ENCODE measurements at regions not wholly inside any gene's neighbourhood (a gene's known extent, or its start where the extent isn't known, plus 50 kb on each side); places are given as distances from the start of the nearest gene placed in this dataset.

DNA sequence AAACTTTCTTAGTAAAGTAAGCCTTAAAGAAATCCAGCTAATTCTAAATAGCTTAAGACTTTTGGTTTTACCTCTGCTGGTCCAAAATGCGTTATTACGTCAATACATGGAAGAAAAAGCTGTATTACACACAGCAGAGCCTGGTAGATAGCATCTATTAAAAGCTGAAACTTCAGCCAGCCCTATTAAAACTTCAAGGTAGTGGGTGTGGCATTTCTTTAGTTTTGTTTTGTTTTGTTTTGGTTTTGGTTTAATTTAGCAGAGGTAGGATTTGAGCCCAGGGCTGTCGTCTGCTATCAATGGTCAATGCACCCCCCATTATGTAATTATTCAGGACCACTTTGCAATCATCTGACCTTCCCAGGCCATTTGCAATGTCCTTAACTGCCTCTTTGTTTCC is 318.4 kb upstream of the MAF start:
- FAIRE-seq (no peak), DNase-seq (ENCODE audit: insufficient read length, low spot score) (no peak)

DNA sequence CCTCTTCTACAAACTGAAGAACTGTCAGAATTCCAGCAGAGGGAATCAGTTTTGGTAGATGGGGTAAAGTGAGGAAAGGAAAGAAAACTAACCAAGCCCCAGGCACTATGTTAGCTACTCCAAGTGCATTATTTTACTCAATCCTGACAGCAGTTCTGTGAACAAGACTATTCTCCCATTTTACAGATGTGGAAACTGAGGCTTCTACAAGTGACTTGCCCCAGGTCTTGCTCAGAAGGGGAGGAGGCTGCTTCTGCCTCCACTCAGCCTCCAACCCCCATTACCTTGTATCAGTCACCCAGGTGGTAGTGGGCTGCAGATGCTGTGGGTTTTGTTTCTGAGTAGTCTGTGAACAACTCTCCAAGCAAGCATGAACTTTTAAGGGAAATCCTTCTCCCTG is 315.2 kb upstream of the MAF start:
- FAIRE-seq (no peak), DNase-seq (ENCODE audit: insufficient read length, low spot score) (no peak)

DNA sequence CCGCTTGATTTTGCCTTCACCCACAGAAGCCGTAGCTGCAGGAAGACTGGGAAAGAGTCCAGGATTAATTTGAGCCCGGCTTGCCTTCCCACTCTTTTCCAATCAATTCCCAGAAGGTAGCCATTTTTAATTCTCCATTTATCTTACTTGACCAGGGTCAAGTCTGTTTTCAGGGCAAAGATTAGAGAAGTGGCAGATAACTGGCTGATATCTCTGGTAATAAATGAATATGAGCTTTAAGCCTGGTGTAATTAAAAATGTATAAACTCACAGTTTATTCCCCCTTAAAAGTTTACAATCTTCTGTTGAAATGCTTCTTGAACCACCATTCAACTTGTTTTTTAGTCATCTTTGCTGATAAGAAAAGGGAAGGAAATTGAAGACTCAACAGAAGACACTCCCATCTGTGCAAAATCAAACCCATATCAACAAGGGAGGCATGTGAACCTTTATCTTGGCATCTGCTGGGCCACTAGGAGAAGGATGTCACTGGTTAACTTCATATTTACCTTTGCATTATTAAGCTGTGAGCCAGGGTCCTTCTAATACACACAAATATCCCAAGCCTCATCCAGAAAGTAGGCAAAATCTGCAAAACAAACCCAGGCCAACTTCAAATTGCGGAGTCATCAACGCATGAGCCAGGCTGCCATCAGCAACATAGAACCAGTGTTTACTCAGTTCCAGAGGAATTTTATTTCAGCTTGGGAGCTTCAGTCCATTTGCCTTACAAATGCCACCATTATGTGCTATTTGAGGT is 314.6 kb upstream of the MAF start:
- FAIRE-seq (no peak), DNase-seq (ENCODE audit: insufficient read length, low spot score) (no peak)

DNA sequence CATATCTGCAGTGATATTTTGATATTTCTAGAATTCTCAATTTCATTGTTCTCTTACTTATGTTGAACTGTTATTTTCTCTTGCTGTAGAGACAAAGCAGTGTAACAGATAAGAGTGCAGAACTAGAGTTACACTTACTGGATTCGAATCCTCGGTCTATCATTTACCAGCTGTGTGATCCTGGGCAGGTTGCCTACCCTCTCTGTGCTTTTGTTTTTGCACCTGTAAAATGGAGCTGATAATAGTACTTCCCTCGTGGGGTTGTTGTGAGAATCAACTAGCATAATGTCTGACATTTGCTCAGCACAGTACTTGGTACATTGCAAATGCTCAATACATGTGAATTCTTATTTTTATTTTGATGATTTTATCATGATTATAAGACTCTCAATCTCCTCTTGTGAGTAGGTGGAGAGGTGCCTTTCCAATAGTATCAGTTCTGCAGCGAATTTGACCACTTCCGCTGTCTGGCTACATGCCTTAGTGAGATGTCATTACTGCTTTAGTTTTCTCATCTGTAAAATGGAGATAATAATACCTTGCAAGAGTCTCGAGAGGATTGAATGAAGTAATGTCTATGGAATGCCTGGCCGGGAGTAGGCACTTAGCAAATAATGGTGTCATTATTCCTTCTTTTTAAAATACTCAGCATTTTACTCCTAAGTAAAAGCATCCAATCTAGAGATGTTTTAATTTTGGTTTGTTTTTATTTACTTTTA is 312.2 kb upstream of the MAF start:
- FAIRE-seq (no peak), DNase-seq (ENCODE audit: insufficient read length, low spot score) (no peak)

DNA sequence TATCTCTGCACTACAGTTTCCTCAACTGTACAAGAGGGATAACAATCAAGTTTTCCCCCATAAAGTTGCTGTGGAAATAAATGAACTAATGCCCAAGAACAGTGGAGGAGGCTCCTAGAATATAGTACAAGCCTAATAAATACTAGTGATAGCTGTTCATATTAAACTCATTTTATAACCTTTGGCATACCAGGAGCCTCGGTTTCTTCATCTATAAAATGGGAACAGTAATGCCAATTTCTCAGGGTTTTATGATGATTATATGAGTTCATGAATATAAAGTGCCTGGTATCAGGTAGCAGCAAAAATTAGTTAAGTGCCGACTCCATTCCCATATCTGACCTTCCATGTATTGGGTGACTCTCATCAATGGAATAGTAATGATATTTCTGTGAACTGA is 311.1 kb upstream of the MAF start:
- no peak for DNase-seq (ENCODE audit: insufficient read length, low spot score)
- FAIRE-seq, result no peak

DNA sequence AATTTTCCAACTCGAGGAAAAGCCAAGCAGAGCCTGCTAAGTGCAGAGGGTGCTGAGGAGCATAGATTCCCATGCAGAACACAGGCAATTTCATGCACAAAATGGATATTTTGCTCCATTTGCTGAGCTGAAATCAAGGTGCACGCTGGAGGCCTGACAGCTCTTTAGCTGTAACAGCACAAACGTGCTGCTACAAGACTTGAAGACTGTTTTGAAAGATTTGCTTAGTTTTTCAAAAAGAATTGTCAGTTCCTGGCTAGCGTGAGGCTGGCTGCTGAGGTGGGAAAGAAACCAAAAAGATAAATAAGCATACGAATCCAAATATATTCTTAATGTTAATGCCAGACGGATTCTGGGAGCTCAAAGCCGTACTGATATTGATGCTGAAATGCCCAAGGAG is 309.0 kb upstream of the MAF start:
- no peak for FAIRE-seq

DNA sequence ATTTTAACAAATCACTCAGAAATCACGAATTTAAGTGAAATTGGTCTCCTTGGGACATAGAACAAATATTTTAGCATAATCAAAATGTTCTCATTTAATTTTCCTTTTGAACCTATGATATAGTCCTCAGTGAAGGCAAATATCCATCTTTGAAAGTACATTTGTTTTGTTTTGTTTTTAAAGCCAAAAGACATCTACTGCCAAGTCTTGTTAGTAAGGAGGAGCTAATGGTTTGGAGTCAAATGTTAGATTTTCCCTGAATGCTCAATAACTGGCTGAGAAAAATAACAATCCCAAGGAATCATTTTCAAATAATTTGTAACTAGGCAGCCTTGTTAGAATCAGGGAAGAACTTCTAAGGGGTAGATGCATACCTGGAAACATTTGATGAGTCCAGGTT is 302.9 kb upstream of the MAF start:
- DNase-seq (ENCODE audit: insufficient read length, low spot score), result no peak
- no peak for FAIRE-seq

More for the DNA sequence above, 309.0 kb upstream of the MAF start:
- no peak for DNase-seq (ENCODE audit: insufficient read length, low spot score)

DNA sequence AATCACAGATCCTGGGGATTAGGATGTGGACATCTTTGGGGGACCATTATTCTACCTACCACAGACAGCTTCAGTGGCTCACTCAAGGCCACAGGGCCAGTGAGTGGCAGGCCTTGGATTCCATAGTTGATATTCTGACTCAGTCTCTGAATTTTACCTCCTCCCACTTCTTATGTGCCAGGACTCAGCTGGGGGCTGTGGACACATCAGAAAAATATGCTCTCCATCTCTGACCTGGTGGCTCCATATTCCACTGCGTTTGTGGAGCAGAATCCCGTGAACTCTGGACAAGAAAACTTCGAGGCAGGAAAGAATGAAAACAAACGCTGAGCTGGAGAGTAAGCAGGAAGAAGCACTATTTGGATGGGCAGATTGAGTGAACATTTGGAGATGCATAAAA is 301.8 kb upstream of the MAF start:
- no peak for FAIRE-seq
- no peak for DNase-seq (ENCODE audit: insufficient read length, low spot score)

DNA sequence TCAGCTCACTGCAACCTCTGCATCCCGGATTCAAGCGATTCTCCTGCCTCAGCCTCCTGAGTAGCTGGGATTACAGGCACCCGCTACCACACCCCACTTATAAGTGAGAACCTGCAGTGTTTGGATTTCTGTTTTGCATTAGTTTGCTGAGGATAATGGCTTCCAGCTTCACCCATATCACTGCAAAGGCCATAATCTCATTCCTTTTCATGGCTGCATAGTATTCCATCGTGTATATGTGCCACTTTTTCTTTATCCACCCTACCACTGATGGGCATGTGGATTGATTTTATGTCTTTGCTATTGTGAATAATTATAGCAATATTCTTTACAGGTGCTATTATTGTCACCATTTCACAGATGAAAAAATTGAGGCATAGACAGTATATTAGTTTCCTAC is 301.0 kb upstream of the MAF start:
- FAIRE-seq (no peak), DNase-seq (ENCODE audit: insufficient read length, low spot score) (no peak)

DNA sequence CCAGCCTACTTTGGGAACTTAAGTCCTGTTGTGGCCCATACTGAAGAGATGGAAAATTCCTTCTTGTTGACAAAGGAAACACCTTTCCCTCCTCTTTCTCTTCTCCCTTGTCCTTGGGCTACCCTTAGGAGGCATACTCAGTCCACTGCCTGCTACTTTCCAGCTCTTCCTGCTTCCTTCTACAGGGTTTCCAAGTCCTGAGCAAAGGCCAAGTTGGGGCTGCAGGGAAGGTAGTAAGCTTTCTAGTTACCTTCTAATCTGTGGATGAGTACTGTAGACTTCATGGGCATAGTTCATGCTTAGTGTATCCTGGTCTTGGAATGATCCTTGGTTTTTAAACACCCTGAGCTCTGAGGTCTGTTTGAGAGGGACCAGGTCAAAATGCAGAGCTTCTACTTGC is 299.2 kb upstream of the MAF start:
- DNase-seq (ENCODE audit: insufficient read length, low spot score), result no peak

DNA sequence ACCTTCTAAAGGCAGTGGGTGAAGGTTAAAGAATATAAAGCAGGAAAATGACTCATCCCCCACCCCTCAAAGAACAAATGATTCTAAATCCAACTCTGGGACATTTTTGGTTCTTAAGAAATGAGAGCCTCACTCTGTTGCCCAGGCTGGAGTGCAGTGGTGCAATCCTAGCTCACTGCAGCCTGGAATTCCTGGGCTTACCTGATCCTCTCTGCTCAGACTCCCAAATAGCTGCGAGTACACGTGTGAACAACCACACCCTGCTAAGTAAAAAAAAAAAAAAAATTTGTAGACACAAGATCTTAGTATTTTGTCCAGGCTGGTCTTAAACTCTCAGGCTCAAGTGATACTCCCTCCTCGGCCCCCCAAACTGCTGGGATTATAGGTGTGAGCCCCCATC is 298.8 kb upstream of the MAF start:
- FAIRE-seq, result no peak
- no peak for DNase-seq (ENCODE audit: insufficient read length, low spot score)

More for the DNA sequence above, 299.2 kb upstream of the MAF start:
- FAIRE-seq, result no peak

DNA sequence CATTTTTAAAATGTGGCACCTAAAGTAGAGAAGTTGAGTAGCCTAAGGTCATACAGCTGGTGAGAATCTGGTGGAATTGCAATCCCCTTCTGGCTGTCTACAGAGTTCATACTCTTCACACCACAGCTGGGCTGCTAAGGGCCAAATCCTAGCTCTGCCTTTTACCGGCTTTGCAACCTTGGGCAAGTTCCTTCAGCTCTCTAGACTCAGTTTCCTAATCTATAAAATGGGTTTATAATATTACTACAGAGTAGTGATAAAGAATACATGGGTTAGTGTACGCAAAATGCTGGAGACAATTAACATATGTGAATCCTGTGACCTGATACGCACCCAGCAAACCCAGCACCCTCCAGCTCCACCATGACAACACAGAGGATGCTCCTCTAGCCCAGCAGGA is 298.2 kb upstream of the MAF start:
- FAIRE-seq (no peak), DNase-seq (ENCODE audit: insufficient read length, low spot score) (no peak)

DNA sequence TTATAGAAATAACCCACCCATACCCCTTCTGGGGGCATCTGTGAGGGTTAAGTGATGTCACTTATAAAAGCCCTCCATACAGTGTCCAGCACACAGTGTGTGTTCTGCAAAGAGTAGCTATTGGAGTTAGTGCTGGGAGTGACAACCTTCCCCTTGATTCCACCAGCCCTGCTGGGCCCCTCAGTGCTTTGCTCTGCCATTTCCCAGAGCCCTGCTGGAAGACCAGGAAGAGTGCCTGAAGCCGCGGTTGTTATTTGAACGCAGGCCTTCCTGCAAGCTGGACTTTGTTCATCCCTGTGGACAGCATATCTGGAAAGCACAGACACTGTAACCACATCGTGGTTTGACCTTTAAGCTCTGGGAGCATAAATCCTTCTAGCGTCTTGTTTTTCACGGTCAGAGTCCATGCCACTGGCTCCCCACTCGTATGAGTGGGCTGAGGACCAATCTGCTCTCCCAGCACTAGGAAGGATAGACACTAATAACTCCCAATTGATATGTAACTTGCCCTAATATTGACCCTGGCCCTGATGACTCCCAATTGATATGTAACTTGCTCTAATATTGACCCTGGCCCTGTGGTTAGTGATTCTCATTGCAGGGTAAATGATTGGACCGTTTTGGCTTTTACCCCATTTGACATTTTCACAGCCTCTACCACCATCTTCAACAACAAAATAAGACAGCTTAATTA is 297.1 kb upstream of the MAF start:
- FAIRE-seq, result no peak
- DNase-seq (ENCODE audit: insufficient read length, low spot score), result no peak

DNA sequence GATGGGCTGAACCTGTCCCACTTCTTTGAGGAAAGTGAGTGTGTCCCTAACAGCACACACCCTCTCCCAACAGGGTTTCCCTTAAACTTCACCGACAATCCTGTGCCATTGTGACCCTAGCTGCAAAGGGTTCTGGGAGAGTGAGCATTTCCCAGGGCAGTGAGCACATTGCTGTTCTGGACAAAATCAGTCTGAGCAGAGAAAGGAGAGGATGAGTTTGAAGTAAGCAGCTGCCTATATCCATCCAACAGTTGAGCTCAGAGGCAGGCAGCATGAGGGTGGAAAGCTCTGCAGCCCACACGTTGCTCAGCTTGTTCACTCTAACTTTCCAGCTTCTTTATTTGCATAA is 296.5 kb upstream of the MAF start:
- FAIRE-seq (no peak), DNase-seq (ENCODE audit: insufficient read length, low spot score) (no peak)

DNA sequence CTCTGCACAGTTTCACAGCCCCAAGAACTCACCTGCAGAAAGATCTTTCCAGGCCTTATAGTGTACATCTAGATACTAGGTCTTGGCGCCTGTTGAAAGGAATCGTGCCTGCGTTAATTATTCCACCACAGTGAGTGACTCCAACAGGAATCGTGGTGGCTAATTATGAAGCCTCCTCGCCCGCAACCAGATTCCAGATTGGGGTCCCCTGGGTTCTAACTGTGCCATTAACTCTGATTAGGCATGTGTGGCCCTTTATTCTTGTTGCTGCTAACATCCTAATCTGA is 295.3 kb upstream of the MAF start:
- DNase-seq (ENCODE audit: insufficient read length, low spot score), result no peak
- no peak for FAIRE-seq

DNA sequence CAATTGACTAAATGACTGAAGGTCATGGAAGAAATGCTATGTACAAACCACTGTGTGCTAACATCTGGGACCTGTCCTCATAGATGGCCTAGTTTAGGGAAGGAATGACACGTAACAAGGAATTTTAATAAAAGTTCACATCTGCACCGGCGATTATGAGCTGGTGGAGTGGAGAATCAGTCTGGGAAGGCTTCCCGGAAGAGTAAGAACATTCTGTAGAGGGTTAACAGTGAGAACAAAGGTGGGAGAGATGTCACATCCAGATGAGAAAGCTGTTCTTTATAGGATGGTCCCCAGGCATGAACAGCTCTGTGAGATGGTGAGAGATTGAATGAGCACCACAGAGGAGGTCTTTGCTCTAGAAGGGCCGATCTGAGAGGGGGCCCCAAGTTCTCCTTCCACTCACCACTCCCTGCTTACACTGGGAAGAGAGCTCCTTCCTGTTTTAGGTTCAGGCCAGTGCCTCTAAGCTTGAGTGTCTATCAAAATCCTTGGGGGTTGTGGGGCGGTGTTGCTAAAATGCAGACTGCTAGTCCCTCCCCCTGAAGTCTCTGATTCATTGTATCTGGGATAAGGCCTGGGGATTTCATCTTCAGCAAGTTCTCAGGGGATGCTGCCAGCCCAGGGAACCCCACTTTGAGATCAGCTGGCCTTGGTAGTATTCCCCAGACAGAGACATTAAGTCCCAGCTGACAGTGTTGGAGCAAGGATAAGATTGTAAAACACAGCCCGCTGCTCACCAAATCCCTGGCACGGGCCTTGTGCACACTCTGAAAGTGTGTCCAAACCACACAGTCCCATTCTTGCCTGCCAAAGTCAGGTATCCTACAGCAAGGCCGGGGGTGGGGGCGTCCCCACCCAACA is 294.7 kb upstream of the MAF start:
- FAIRE-seq, result no peak
- DNase-seq (ENCODE audit: insufficient read length, low spot score), result no peak

DNA sequence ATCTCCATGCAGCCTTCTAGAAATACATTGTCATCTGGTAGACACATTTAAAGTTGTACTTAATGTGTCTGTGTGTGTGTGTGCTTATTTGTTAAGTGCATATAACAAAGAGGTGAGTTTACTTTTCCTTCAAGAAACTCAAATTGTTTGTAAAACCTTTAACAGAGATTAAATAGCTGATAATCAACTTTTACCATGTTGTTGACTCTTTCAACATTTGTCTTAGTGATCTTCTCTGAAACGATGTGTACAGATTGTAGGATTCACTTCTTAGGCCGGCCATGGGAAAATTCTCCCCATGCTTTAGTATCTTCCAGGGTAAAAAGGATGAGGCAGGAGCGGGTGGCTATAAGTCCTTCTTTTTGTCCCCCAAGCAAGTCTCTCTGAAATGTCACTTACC is 292.9 kb upstream of the MAF start:
- DNase-seq (ENCODE audit: insufficient read length, low spot score) (no peak), FAIRE-seq (no peak)

DNA sequence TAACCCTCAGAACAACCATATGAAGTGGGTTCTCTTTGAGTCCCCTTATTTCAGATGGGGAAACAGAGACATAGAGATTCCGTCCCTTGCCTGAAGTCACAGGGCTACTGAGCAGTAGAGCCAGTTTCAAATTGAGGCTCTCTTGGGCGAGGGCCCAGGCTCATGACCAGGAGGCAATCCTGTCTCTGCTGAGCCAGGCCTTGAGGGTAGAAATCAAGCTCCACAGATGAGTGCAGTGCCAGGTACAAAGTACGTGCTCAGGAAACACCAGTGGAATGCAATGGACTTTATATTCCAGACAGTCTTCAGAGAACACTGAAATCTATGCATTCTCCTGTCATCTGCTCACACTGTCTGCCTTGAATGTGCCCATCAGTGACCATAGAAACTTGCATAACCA is 291.7 kb upstream of the MAF start:
- FAIRE-seq (no peak), DNase-seq (ENCODE audit: insufficient read length, low spot score) (no peak)

DNA sequence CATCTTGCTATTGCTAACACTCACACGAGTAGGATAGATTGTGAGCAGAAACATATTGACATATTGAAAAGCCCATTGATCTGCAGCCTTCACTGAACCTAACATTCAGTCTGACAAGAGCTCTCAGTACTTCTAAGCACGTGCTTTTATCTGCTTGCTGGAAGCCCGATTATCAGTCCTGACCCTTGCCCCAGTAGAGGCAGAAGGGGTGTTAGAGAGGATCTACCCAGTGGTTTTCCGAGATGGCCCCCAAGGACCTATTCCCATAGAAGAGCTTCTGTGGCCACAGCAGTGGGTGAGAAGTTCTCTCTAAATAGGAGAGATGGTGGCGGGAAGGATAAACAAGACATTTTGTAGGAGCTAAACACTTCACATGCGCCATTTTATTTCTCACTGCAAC is 290.9 kb upstream of the MAF start:
- DNase-seq (ENCODE audit: insufficient read length, low spot score) (no peak), FAIRE-seq (no peak)

DNA sequence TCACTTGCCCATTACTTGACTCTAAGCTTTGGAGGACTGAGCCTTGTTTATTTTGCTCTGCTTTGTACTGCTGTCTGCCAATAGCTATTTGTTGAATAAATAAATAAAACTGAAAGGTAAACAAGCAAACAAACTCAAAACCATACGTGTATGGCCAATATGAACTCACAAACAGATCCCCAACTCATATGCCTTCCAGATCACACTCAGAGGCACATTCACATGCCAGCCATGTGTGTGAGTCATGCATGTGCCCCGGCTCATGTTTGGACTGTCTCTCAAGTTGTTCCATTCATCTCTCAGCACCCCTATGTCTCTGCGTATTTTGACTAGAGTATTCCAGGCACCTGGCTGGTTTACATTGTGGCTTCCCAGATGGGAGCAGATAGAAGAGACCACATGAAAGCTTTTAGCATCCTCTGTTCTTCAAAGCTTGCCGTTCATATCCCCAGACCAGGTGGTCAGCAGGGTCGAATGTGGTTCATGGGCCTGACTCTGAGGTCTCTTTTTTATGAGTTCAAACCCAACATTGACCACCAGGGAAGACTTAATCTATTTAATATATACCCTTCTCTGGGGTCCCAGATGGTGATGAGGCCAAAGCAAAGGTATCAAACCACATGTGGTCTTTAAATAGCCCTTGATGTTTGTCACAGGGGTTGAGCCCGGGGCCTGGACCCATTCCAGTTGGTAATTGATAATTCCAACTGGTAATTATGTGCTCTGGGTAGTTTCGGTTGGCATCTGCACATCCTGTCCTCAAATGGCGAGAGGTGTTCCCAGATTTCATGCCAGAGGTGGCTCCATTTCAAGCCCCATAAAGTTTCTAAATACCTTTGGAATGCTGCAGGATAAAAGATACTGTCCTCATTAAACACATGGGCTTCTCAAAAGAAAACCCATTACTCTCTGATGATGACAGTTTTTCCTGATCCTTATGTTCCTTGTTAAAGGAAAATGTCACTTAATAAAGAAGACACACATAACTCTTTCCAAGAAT is 287.3 kb upstream of the MAF start:
- no peak for DNase-seq (ENCODE audit: insufficient read length, low spot score)
- FAIRE-seq, result no peak
